ENCODE measurements at regions not wholly inside any gene's neighbourhood (a gene's known extent, or its start where the extent isn't known, plus 50 kb on each side); places are given as distances from the start of the nearest gene placed in this dataset.

DNA sequence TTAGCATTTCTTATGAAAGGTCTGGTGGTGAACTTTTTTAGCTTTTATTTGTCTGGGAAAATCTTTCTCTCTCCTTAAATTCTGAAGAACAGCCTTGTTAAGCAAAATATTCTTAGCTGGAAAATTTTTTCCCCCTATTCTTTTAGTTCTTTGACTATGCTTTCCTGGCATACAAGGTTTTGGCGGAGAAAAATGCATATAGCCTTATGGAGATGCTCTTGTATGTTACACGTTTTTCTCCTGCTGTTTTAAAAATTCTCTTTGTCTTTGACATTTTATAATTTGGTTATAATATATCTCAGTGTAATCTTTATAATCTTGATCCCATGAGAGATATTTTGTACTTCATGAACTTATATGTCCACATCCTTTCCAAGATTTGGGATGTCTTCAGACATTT, 1190.4 kb upstream of the ZEB2 start:
- no peak for DNase-seq (ENCODE audit: low read depth in 4 of 4, low spot score in 1 of 4)

DNA sequence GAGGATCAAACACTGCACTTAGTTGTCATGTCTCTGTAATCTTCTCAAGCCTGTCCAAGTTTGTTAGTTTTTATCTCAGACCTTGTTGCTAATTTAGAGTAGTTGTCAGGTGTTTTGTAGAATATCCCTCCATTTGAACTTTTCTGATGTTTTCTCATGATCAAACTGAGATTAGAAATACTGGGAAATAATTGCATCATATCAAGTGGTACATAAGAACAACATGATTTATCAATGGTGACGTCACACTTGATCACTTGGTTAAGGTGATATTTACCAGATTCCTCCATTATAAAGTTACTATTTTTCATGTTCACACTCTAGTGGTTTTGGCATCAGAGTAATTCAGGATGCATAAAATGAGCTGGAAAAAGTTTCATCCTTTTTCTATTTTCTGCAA, 1182.4 kb upstream of the ZEB2 start:
- no peak for DNase-seq (ENCODE audit: low read depth in 4 of 4, low spot score in 1 of 4)

GRCh38 chr2:145692971-145693478, 1173.1 kb upstream of the ZEB2 start:
- no peak for DNase-seq (ENCODE audit: low read depth in 4 of 4, low spot score in 1 of 4)

- DNase-seq (ENCODE audit: low read depth in 4 of 4, low spot score in 1 of 4): no peak
These were observed 1171.7 kb upstream of the ZEB2 start for GRCh38 chr2:145691659-145692058.

DNA sequence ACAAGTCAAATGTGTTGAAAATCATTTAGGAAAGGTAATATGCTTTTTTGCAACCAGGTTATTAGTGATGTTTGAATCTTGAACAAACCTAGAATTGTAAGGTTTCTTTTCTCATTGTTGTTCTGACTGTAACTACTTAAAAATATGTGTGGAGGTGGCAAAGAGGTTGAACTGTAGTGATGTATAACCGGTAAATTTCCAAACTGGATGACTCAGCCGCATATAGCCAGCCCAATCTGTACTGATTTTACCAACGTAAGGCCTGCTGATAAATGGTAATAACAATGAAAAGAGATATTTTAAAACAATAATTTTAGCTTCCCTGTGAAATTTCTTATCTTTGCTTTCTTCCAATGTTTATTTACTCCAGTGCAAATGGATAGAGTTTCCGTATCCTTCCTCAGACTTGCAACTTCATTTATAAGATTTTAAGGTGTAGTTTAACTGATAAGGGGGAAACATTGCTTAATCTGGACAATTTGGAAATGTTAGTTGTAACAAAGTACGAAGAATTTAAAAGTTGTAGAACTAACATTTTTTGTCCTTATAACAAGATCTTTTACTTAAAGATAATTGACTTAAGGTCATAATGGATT, 1170.4 kb upstream of the ZEB2 start:
- DNase-seq (ENCODE audit: low read depth in 4 of 4, low spot score in 1 of 4): no peak

DNA sequence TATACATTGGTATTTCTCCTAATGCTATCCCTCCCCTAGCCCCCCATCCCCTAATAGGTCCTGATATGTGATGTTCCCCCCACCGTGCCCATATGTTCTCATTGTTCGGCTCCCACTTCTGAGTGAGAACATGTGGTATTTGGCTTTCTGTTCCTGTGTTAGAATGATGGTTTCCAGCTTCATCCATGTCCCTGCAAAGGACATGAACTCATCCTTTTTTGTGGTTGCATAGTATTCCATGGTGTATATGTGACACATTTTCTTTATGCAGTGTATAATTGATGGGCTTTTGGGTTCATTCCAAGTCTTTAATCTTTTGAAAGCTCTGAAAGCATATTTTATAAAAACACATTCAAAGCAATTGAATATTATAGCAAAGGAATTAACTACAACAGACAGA, 1169.4 kb upstream of the ZEB2 start:
- no peak for DNase-seq (ENCODE audit: low read depth in 4 of 4, low spot score in 1 of 4)

GRCh38 chr2:145688156-145688555, 1168.2 kb upstream of the ZEB2 start:
- no peak for DNase-seq (ENCODE audit: low read depth in 4 of 4, low spot score in 1 of 4)

DNA sequence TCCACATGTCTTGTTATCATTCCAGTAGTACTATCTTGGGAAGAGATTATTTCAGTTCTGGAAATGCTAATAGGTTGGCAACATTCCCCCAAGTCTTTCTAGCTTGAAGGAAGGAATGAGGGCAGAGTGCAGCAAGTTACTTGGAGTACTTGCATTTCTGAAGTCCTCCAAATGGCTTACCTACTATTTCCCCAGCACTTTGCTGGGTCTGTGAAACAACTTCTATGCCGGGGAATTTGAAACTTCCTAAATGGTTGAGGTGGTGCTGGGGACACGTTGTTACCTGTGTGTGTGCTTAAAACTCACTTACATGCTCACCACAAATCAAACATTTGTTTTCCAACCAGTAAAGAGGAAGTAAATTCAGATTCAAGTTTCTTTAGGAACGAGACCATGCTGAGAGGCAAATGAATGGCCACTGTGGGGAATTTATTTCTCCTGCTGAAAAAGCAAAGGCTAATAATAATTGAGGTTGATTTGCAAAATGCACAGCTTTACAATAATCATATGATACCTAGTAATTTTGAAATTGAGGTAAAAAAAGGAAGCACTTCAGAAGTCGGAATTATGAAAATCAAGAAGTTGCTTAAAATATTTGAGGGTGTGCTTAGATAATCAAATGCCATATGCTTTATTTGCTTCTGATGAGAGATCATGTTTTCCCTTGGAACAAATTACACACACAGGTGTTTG, 1167.7 kb upstream of the ZEB2 start:
- DNase-seq (ENCODE audit: low read depth in 4 of 4, low spot score in 1 of 4): no peak

GRCh38 chr2:145685383-145686050, 1165.6 kb upstream of the ZEB2 start:
- no peak for DNase-seq (ENCODE audit: low read depth in 4 of 4, low spot score in 1 of 4)

DNA sequence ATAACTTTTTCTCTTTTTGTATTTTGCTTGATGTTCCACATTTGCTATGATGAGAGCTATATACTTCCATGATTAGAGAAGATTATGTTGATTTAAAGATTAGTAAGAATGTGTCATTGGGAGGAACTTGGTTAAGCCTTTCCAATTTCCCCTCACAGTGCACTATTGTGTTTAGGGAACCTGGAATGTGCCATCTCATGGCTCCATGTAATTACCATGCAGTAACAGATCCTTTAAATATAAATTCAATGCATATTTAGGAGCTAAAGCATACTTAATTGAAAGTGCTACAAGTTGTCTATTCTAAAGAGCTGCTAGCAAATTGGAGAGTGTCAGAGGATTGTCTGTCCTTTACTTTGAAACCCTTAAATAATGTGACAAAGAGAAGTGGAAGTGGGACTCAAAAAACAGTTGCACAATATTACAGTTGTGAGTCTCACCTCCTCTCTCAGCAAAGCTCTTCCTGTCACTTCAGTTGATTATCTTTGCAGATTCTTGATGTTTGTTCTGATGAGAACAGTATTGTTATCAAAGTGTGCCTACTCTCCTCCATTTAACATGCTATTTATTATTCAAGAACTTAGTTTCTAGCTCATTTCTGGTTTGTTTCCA, 1162.7 kb upstream of the ZEB2 start:
- DNase-seq (ENCODE audit: low read depth in 4 of 4, low spot score in 1 of 4): no peak

- no peak for DNase-seq (ENCODE audit: low read depth in 4 of 4, low spot score in 1 of 4)
These were observed 1160.4 kb upstream of the ZEB2 start for GRCh38 chr2:145680276-145680675.

DNA sequence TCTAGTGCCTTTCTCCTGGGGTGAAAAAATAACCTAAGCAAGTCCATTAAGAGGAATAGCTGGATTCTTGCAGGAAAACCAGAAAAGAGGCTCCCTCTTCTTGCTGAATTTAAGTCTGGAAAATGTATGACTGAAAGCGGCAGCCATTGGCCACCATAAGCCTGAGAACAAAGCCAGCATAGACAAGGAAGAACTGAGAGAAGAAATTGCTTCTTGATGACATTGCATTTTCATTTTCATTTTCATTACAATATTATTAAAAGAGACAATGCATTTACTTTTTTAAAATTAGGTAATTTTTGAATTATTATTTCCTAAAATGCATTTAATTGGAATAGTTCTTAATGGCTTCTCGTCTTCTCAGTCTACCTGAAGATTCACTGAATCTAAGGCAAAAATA, 1157.5 kb upstream of the ZEB2 start:
- no peak for DNase-seq (ENCODE audit: low read depth in 4 of 4, low spot score in 1 of 4)

GRCh38 chr2:145674705-145675104, 1154.8 kb upstream of the ZEB2 start:
- DNase-seq (ENCODE audit: low read depth in 4 of 4, low spot score in 1 of 4): no peak

- no peak for DNase-seq (ENCODE audit: low read depth in 4 of 4, low spot score in 1 of 4)
These were observed 1149.4 kb upstream of the ZEB2 start for GRCh38 chr2:145669301-145669700.

GRCh38 chr2:145666552-145666951, 1146.6 kb upstream of the ZEB2 start:
- no peak for DNase-seq (ENCODE audit: low read depth in 4 of 4, low spot score in 1 of 4)

GRCh38 chr2:145657265-145657664, 1137.3 kb upstream of the ZEB2 start:
- no peak for DNase-seq (ENCODE audit: low read depth in 4 of 4, low spot score in 1 of 4)

- DNase-seq (ENCODE audit: low read depth in 4 of 4, low spot score in 1 of 4): no peak
These were observed 1135.3 kb upstream of the ZEB2 start for GRCh38 chr2:145655165-145655765.

- DNase-seq (ENCODE audit: low read depth in 4 of 4, low spot score in 1 of 4): no peak
These were observed 1134.8 kb upstream of the ZEB2 start for GRCh38 chr2:145654746-145655145.

- no peak for DNase-seq (ENCODE audit: low read depth in 4 of 4, low spot score in 1 of 4)
These were observed 1134.2 kb upstream of the ZEB2 start for GRCh38 chr2:145654156-145654555.

- no peak for DNase-seq (ENCODE audit: low read depth in 4 of 4, low spot score in 1 of 4)
These were observed 1133.6 kb upstream of the ZEB2 start for GRCh38 chr2:145653553-145653952.

All from stimulated activated CD4-positive, alpha-beta T cell treated with anti-CD3 and anti-CD28 coated beads, Interleukin-1b, Interleukin-23, amount 100 ng/mL, for 24 hours (primary cell).